Right lobe of liver (tissue), 4 donors: ENCODE measurements at regions not wholly inside any gene's neighbourhood (a gene's known extent, or its start where the extent isn't known, plus 50 kb on each side); places are given as distances from the start of the nearest gene placed in this dataset.

Experiments used
- POLR2A ChIP-seq: fragments of 450-650 bp; IDR thresholded peaks from one replicate; pipeline ENCODE4 v1.6.1; 2017; ENCODE audit warnings: antibody characterized with exemption, mild to moderate bottlenecking
- TF ChIP-seq, protein P1 (sequence below), 4 donors: fragments of 200-600 bp in 3 of 4; fragments of 450-650 bp in 1 of 4; IDR thresholded peaks; one replicate each; pipeline versions ENCODE4 v1.5.1 to v1.8.0; 2016 to 2022; ENCODE audit warnings: antibody characterized with exemption in 4 of 4, mild to moderate bottlenecking in 2 of 4
- donor health status: DM: no; HTN: no; CAD: no.
- donor health status: DM: no; HTN: no; CAD: no.
- donor health status: DM: no; HTN: yes; CAD: no.

DNA sequence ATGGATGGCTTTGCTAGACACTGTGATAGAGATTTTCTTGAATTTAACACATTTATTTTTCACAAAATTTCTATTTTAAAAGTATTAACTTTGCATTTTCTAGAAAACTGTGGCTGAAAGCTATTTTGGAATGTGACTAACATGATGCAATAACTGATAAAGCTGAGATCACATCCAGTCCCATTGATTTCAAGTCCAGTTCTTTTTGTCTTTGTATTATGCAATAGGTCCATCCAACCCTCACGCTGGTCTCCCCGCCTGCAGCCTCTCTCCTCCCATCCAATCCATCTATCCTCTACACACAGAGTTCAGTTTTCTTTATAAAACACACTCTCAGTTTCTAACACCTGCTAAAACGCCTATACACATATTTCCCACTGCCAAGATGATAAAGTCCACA, 178.8 kb downstream of the CNTN3 start:
- TF ChIP-seq, protein P1, sequence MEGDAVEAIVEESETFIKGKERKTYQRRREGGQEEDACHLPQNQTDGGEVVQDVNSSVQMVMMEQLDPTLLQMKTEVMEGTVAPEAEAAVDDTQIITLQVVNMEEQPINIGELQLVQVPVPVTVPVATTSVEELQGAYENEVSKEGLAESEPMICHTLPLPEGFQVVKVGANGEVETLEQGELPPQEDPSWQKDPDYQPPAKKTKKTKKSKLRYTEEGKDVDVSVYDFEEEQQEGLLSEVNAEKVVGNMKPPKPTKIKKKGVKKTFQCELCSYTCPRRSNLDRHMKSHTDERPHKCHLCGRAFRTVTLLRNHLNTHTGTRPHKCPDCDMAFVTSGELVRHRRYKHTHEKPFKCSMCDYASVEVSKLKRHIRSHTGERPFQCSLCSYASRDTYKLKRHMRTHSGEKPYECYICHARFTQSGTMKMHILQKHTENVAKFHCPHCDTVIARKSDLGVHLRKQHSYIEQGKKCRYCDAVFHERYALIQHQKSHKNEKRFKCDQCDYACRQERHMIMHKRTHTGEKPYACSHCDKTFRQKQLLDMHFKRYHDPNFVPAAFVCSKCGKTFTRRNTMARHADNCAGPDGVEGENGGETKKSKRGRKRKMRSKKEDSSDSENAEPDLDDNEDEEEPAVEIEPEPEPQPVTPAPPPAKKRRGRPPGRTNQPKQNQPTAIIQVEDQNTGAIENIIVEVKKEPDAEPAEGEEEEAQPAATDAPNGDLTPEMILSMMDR (IDR thresholded peaks at IDR 0.05), result no peak
- TF ChIP-seq POLR2A, result no peak
